NB4 (cell line): ENCODE measurements at regions not wholly inside any gene's neighbourhood (a gene's known extent, or its start where the extent isn't known, plus 50 kb on each side); places are given as distances from the start of the nearest gene placed in this dataset.

ENCODE experiments used
- DNase-seq: peaks from one replicate; pipeline ENCODE4 v3.0.0; 2010; ENCODE audit warnings: low read depth
- H3K4me3 ChIP-seq: one replicate; pipeline ENCODE4 v1.5.1; 2011; ENCODE audit warnings: mild to moderate bottlenecking, low read depth, low read length, moderate library complexity
- CTCF ChIP-seq: IDR thresholded peaks from one replicate; pipeline ENCODE4 v1.5.1; 2012; ENCODE audit warnings: low read depth, low read length
- MYC ChIP-seq: IDR thresholded peaks from 2 replicates; pipeline ENCODE4 v1.6.1; 2011; ENCODE audit warnings: low read depth, low read length
- POLR2A ChIP-seq: IDR thresholded peaks from 2 replicates; pipeline ENCODE4 v1.6.1; 2011; ENCODE audit warnings: mild to moderate bottlenecking; ENCODE audit not compliant: insufficient read length; ENCODE audit errors: extremely low read depth
- TF ChIP-seq, protein P1 (sequence below): IDR thresholded peaks from 2 replicates; pipeline ENCODE4 v1.6.1; 2011; ENCODE audit warnings: low read depth, low read length

GRCh38 chr7:131897016-131897789, 340.8 kb upstream of the PODXL start:
- TF ChIP-seq CTCF = no peak
- TF ChIP-seq, protein P1, sequence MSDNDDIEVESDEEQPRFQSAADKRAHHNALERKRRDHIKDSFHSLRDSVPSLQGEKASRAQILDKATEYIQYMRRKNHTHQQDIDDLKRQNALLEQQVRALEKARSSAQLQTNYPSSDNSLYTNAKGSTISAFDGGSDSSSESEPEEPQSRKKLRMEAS = no peak
- TF ChIP-seq POLR2A = no peak
- TF ChIP-seq MYC = no peak
- no peak for DNase-seq
- no peak overlapping the region for H3K4me3 ChIP-seq

DNA sequence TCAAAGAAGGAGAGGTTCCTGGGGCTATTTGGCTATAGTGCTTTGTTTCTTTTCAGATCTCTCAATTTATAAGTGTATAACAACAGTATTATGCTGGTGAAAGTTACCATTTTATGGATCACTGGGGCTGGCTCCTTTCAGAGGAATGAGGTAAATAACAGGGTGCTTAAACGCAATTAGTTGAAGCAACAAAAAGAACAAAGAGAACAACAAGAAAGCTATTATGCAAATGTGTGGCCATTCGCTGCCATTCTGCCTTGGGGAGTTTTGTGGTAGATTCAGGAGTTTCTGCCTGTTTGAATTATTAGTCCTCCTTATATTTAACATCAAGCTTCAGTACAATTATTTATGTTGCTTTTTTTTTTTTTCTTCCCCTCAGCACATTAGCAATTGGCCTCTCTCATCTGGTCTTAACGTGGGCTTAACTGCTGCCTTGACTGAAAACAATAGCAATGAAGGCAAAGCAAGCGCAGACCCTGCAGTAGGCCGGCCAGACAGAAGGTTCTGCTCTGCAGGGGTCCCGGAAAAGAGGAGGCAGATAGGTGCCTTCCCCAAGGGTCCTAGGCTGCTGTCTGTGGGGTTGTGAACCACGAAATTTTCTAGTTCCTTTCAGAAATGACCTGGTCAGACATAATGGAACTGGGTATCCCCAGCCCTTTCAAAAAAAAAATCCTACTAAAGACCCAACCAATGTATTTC, 339.9 kb upstream of the PODXL start:
- no peak overlapping the region for H3K4me3 ChIP-seq
- no peak for DNase-seq
- TF ChIP-seq POLR2A = no peak

DNA sequence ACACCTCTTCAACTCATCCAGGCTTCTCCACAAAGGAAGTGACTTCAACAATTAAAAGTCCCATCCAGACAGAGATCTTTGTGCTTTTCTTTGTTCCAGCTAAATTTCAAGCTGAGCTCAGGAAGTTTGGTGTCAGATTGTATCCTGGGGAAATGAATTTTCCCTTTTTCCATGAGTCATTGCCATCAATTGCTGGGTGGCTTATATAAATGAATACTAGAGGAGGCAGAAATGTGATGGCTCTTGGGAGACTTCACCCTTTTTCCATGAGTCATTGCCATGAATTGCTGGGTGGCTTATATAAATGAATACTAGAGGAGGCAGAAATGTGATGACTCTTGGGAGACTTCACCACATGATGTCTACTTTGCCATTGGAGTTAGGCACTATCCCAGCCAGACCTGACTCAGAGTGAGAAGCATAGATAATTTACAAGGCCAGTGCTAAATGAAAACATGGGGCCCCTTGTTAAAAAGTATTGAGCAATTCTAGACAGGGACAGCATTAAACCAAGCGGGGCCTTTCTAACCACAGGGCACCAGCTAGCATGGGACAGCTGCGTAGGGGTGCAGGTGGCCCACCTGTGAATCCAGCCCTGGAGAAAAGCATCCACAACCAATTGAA, 339.2 kb upstream of the PODXL start:
- peak; percentile 8 for DNase-seq
- no peak overlapping the region for H3K4me3 ChIP-seq
- no peak for TF ChIP-seq MYC
- TF ChIP-seq, protein P1 = no peak

- TF ChIP-seq, protein P1 = no peak
- TF ChIP-seq CTCF (no peak), POLR2A (no peak), MYC (no peak)
- DNase-seq = no peak
- no peak overlapping the region for H3K4me3 ChIP-seq
Observed at GRCh38 chr7:131893631-131894340, 337.4 kb upstream of the PODXL start.

DNA sequence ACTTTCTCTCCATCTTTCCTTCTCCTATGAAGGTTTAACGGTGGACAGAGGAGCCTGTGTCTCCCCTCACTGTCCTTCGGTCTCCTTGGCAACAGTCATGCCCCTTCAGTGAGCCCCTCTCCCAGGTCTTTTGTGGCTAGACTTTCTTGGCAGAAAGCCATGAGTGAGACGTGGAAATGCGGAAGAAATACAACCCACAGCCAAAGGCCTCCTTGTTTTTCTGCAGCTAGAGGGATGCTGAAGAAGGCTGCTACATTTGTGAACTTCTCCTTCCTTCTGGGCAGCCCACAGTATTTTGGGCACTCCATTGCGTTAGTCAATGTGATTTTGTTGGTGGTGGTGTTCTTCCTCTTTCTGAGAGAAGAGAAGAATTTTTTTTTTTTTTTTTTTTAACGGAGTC, 333.7 kb upstream of the PODXL start:
- peak; percentile 47 for DNase-seq
- no peak overlapping the region for H3K4me3 ChIP-seq
- TF ChIP-seq CTCF = no peak
- no peak for TF ChIP-seq POLR2A
- no peak for TF ChIP-seq MYC
- TF ChIP-seq, protein P1 = no peak

DNA sequence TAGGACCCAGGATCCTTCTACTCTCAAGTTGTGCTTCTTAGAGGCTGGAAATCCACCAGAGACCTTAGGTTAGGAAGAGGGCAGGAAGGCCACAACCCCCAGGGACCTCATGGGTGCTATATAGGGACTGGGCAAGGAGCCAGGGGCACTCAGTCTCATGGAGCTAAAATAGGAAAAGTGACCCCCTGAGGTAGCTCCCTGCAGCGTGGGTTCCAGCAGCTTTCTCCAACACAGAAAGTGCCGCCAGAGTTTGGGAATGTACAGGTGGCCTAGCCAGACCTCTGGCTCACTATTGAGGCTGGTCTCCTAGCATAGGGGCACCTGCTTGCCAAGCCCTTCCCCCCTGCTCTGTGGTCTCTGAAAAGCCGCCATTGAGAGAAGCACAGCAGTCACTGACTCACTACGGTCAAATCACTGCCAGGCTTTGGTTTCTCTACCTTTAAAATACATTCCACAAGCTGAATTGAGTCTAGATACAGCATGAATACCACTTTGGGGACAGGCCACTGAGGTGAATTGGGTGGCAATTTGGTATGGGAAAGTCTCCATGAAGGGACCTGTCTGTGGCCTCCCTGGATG, 333.2 kb upstream of the PODXL start:
- TF ChIP-seq CTCF = no peak
- TF ChIP-seq, protein P1 = no peak
- TF ChIP-seq MYC = no peak
- TF ChIP-seq POLR2A = no peak
- no peak overlapping the region for H3K4me3 ChIP-seq
- no peak for DNase-seq
